ENCODE measurements at regions not wholly inside any gene's neighbourhood (a gene's known extent, or its start where the extent isn't known, plus 50 kb on each side); places are given as distances from the start of the nearest gene placed in this dataset.

DNA sequence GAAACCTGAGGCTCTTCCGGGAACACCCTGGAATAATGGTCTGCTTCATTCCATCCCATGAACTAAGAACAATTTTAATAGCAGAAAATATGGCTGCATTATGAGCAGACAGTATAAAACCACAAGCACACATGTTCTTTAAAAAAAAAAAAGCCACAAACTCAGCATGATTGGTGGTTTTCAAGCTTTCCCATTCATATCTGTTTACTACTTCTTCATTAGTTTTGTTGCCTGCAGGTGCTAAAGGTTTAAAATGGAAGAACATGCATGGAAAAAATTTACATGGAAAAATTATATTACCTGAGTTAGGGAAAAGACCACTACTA, 137.9 kb upstream of the HES1 start:
- no peak for DNase-seq

GRCh38 chr3:193998628-193999195, 137.2 kb upstream of the HES1 start:
- no peak for DNase-seq

DNA sequence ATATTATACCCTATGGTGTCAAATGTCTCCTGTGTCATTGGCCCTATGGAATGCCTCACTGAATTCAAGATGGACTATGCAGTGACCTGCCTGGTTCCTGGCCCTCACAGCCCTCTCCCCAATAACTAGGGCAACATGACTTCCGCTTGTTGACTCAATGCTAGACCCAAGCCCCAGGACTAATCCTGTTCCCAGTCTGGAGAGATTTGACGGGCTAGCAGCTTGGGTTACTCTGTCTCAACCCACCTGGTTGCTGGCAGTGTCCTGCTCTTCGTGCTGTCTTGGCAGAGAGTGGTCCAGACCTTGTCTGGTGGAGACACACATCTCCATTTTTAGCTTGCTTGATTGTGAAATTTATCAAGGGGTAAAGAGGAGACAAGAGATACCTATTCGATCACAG, 135.8 kb upstream of the HES1 start:
- no peak for DNase-seq

GRCh38 chr3:194000712-194001111, 135.2 kb upstream of the HES1 start:
- DNase-seq, result no peak

GRCh38 chr3:194001728-194002459, 134.1 kb upstream of the HES1 start:
- DNase-seq, result no peak

DNA sequence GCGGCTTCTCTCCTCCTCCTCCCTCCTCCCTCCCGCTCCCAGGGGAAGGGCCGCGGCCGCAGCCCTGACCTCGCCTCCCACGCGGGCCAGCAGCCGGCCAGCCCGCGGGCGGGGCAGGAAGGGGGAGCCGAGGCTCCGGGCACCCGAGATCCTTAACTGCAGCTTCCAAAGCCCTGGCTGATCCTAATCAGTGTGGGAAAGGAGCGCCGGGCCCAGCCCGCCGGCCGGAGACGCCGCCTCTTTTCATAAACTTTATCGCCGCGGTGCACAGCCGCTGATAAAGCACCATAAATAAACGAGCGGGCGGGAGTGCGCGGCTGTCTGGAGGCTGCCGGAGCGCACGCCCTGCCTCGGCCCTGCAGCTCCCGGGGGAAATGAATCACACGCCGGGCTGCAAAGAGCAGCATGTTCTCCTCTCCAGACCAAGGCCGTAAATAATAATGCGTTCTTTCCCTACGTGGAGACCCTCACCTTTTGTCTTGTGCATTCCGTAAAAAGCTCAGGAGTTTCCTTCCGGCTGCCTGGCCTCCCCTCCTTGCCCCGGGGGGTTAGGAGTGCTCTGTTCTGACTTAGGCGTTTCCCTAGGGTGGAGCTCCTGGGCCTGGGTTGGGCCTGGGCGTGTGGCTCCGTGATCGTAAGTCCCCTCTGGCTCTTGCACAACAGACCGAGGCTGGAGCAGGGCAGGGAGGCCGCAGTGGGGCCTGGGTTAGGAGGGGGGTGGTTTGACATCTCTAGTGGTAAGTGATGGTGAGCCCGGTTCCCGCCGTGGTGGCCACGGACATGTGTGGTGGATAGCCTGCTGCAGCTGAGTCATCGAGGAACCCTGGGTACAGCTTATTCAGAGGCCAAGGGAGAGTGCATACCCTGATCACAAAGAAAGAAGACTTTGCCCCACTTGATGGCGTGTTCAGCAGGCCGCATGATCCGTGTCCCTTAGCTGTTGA, 132.6 kb upstream of the HES1 start:
- peak; percentile 18 for DNase-seq

DNA sequence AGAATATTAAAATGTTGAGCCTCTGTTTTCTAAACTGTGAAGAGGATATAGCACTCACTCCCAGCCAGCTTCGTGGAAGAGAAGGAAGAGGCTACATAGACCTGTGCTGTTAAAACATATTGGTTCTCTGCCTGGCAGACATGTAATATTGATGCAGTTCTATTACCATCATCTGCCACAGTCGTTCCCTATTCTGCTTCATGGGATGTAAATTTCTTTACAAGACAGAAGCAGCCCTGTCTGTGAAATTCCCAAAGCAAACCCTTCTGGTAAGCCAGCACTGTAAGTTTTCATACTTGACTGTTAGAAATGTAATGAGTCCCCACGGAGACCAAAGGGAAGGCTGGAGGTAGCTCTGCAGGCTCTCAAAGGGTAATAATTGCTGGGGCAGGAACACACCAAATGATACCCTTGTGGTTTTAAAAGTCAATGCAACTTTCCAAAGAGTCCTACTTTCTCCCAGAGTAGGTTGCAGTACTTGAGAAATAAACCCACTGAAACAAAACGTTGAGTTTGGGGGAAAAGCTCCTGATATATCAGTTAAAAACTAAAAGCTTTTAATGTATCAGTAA, 129.9 kb upstream of the HES1 start:
- DNase-seq, result no peak

DNA sequence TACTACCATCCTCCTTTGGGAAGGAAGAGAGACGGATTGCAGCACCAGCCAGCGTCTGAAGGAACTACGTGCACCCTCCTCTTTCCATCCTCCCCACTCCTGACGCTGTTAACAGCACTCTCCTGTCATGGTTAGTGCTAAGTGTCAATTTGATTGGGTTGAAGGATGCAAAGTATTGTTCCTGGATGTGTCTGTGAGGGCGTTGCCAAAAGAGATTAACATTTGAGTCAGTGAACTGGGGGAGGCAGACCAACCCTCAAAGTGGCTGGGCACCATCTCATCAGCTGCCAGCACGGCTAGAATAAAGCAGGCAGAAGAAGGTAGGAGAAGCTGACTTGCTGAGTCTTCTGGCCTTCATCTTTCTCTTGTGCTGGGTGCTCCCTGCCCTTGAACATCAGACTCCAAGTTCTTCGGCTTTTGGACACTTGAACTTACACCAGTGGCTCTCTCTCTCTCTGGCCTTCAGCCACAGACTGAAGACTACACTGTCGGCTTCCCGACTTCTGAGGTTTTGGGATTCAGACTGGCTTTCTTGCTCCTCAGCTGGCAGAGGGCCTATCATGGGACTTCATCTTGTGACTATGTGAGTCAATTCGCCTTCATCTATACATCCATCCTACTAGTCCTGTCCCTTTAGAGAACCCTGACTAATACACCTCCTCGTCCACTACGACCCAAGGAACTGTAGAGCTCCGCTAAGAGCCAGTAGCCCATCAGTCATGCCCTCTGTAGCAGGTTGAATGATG, 128.2 kb upstream of the HES1 start:
- no peak for DNase-seq

DNA sequence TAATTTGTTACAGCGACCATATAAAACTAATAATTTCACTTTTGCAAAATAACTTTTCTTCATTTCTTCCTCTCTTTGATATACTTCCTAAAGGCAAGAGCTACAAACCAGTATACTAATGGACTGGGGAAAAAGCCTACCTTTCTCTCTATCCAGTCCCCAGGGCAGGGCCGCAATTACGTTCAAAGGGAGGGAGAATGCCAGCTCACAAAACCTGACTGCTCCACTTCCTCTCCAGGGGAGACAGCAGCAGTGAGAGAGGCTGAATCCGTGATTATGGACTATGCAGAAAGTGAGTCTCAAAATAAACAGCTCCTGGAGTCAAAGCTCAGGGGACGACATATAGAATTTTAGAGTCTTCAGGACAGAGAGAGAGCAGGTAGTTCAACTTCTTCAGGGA, 126.9 kb upstream of the HES1 start:
- no peak for DNase-seq

- no peak for DNase-seq
Observed at GRCh38 chr3:194009892-194010533, 125.9 kb upstream of the HES1 start.

- no peak for DNase-seq
Observed at GRCh38 chr3:194011807-194012206, 124.1 kb upstream of the HES1 start.

- DNase-seq, result no peak
Observed at GRCh38 chr3:194013928-194014327, 122.0 kb upstream of the HES1 start.

DNA sequence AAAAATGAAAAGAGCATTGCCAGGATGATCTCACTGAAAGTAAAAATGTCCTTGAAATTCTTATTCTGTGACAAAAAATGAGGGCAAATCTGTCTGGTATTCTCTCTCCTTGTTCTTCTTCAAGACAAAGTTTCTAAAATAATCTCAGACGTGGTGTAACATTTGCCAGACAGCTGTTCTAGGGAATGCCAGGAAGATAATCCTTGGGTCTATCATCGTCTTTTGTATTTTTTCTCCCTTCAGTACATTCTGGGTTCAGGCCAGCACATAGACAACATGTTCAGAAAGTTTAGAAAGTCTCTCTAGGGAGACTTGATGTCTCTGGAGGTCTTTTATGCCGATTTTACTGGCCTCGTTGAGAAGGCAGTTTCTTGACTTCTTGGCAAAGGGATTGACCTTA, 121.2 kb upstream of the HES1 start:
- DNase-seq, result no peak

- no peak for DNase-seq
Observed at GRCh38 chr3:194019398-194020165, 116.4 kb upstream of the HES1 start.

- DNase-seq, result no peak
Observed at GRCh38 chr3:194022052-194022451, 113.9 kb upstream of the HES1 start.

- DNase-seq, result no peak
Observed at GRCh38 chr3:194022816-194023215, 113.1 kb upstream of the HES1 start.

DNA sequence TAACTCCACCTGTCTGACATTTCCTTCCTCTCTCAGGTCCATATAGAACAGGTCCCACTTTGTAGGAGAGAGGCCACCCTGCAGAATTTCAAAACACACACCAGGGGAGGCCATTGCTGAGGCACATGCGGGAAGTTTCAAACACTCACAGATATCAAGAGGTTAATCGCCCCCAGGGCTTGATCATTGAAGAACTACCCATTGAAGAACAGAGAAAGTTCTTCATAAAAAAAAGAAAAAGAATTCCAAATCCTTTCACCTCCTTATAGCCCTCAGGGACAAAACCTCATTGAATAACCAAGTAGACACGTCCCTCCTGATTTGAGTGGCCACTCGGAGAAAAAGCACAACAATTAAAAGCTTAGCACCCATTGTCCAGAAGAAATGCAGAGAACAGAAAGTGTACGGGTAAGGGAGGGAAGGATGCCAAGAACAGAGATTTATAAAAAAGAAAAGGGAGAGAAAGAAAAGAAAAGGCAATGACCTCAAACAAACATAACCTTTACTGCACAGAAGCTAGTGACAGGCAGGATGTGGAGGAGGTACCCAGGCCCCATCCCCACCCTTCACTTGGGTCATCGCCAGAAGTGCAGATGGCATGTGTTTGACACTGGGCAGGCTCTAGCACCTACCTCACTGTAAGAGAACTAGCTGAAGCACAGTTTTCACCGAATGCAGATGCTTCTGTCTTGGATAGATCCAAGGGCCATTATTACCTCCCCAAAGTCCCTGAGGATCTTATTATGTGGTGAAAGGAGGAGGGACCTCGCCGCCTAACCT, 112.3 kb upstream of the HES1 start:
- no peak for DNase-seq

GRCh38 chr3:194025119-194025518, 110.8 kb upstream of the HES1 start:
- DNase-seq, result no peak

DNA sequence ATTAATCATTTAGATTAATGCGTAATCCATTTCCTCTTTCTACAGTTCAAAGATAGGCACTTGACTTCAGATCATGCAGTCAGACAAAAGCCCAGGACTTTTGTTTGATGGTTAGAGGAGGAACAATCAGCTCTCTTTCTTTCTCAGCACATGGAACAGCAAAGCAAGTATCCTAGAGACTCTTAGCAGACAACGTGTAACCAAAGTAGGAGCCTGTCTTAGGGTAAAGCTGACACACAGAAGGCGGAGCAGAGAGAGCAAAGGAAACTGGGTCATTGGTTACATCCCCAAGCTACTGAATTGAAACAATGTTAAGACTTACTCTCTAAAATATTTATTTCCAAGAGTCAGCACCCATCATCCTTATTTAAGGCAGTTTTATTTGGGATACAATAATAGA, 110.0 kb upstream of the HES1 start:
- DNase-seq, result no peak

GRCh38 chr3:194028434-194029004, 107.4 kb upstream of the HES1 start:
- DNase-seq, result no peak
